Heart left ventricle (tissue), 13 donors: ENCODE measurements at regions not wholly inside any gene's neighbourhood (a gene's known extent, or its start where the extent isn't known, plus 50 kb on each side); places are given as distances from the start of the nearest gene placed in this dataset.

Experiments
- CTCF ChIP-seq, 12 donors: fragments of 200-600 bp; sonication (generic) in 4 of 12; IDR thresholded peaks; one replicate each; pipeline versions ENCODE4 v1.5.0 to v1.8.0; 2018 to 2022; ENCODE audit warnings: antibody characterized with exemption in 12 of 12, mild to moderate bottlenecking in 5 of 12
- POLR2A ChIP-seq, 2 donors: fragments of 450-650 bp; IDR thresholded peaks; one replicate each; pipeline ENCODE4 v1.6.1; 2017; ENCODE audit warnings: antibody characterized with exemption in 2 of 2, mild to moderate bottlenecking in 2 of 2, moderate library complexity in 2 of 2
- donor health status: ischemic (EF 13 %, LVEDD 7.1; RV severe dilation, severe dysfunction).
- donor health status: DM: no; HTN: yes; CAD: no.
- donor health status: DM: no; HTN: no; CAD: no.
- donor health status: ischemic (EF 25% LVEDD 6.9; RV normal size, moderate dysfunction).
- donor health status: ischemic (EF 25% LVEDD 5.7; RV mildly dilated, moderate dysfunction).
- donor health status: ischemic (EF 35%, LVEDD 5.7; RV mildly dilated, moderate dysfunction).
- donor health status: nonischemic (EF 11% LVEDD 7.7; RV severe dilation, severe dysfunction).
- donor health status: DM: yes; HTN: yes; CAD: no.
- donor health status: PGD.
- donor health status: ischemic (EF 29% LVEDD 5.4; RV normal size, mild dysfunction).
- donor health status: nonischemic (EF 23%, LVEDD 6.1; RV moderate dilation, normal function).

- TF ChIP-seq CTCF (IDR thresholded peaks at IDR 0.05), result no peak
- TF ChIP-seq POLR2A (IDR thresholded peaks at IDR 0.05), result no peak
Observed at GRCh38 chr4:121593760-121594159, 103.0 kb downstream of the ANXA5 start.
